ENCODE measurements at regions not wholly inside any gene's neighbourhood (a gene's known extent, or its start where the extent isn't known, plus 50 kb on each side); places are given as distances from the start of the nearest gene placed in this dataset.
"Not testable (repeated sequence)": the region's sequence is repeated elsewhere in the genome, so short reads cannot be mapped to it uniquely, and the experiment has no call there.

DNA sequence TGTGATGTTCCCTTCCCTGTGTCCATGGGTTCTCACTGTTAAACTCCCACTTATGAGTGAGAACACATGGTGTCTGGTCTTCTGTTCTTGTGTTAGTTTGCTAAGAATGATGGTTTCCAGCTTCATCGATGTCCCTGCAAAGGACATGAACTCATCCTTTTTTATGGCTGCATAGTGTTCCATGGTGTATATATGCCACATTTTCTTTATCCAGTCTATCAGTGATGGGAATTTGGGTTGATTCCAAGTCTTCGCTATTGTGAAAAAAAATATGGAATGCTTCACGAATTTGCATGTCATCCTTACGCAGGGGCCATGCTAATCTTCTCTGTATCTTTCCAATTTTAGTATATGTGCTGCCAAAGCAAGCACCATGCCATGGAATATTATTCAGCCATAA lies 75.4 kb downstream of the TMEM130 start:
- not testable (repeated sequence) for H3K4me3 ChIP-seq (ENCODE audit: low read length); DNase-seq; H3K36me3 ChIP-seq (ENCODE audit: control insufficient read depth, insufficient read depth, low read length); H3K27ac ChIP-seq (ENCODE audit: low read length); H3K9me3 ChIP-seq (ENCODE audit: control insufficient read depth, low read depth, low read length); H3K4me1 ChIP-seq (ENCODE audit: control insufficient read depth, insufficient read depth, low read length); H3K27me3 ChIP-seq (ENCODE audit: control insufficient read depth, insufficient read depth, low read length)
- 100% methylated on average over 2 of the region's 4 CpGs for WGBS (ENCODE audit: insufficient coverage, low lambda C conversion rate)

- H3K4me1 ChIP-seq (ENCODE audit: control insufficient read depth, insufficient read depth, low read length) = no peaks in the 10 kb centered on the region
- H3K36me3 ChIP-seq (ENCODE audit: control insufficient read depth, insufficient read depth, low read length) = no peaks in the 10 kb centered on the region
- H3K4me3 ChIP-seq (ENCODE audit: low read length) = no peak overlapping the region
- H3K27me3 ChIP-seq (ENCODE audit: control insufficient read depth, insufficient read depth, low read length) = no peaks in the 10 kb centered on the region
- H3K9me3 ChIP-seq (ENCODE audit: control insufficient read depth, low read depth, low read length) = no peaks in the 10 kb centered on the region
- no peak overlapping the region for H3K27ac ChIP-seq (ENCODE audit: low read length)
- WGBS (ENCODE audit: insufficient coverage, low lambda C conversion rate) = 100% methylated on average over 1 of the region's 12 CpGs
- no peak for DNase-seq
Measured at GRCh38 chr7:98795741-98796493, 73.9 kb downstream of the TMEM130 start.

All from large intestine (tissue), 3 donors.